DND-41 (cell line): ENCODE measurements at regions not wholly inside any gene's neighbourhood (a gene's known extent, or its start where the extent isn't known, plus 50 kb on each side); places are given as distances from the start of the nearest gene placed in this dataset.

Source experiments
- ATAC-seq: fragments of 200-7000 bp; cut with Tn5 transposase; 3 replicates; pipeline ENCODE4 v1.9.1; 2021; ENCODE audit warnings: low read depth; ENCODE audit not compliant: insufficient read depth
- DNase-seq: peaks from one replicate; pipeline ENCODE4 v3.0.0-alpha.2; 2020
- H2AFZ ChIP-seq: 2 replicates; pipeline ENCODE4 v1.6.0; 2012; ENCODE audit warnings: low read depth, low read length
- H3K27ac ChIP-seq: 2 replicates; pipeline ENCODE4 v1.5.1; 2012; ENCODE audit warnings: low read length, inconsistent platforms
- H3K27me3 ChIP-seq: fragments of 200-600 bp; sonication (generic); 2 replicates; pipeline ENCODE4 v1.6.0; 2012; ENCODE audit warnings: low read length, mild to moderate bottlenecking, inconsistent platforms; ENCODE audit not compliant: insufficient read depth, poor library complexity
- H3K36me3 ChIP-seq: 2 replicates; pipeline ENCODE4 v1.5.1; 2012; ENCODE audit warnings: low read length, inconsistent platforms; ENCODE audit not compliant: insufficient read depth
- H3K4me1 ChIP-seq: 2 replicates; pipeline ENCODE4 v1.5.1; 2012; ENCODE audit warnings: mild to moderate bottlenecking, low read length; ENCODE audit not compliant: insufficient read depth
- H3K4me2 ChIP-seq: 2 replicates; pipeline ENCODE4 v1.6.0; 2012; ENCODE audit warnings: mild to moderate bottlenecking, moderate library complexity, low read length, inconsistent platforms; ENCODE audit not compliant: insufficient read depth
- H3K4me3 ChIP-seq, 2 experiments: fragments of 200-600 bp in 1 of 2; shearing (Covaris generic) in 1 of 2; 2 replicates each; pipeline ENCODE4 v1.5.1; 2012 to 2016; ENCODE audit warnings: inconsistent platforms in 2 of 2, low read length in 2 of 2, mild to moderate bottlenecking in 2 of 2, low read depth in 1 of 2, moderate library complexity in 1 of 2
- H3K79me2 ChIP-seq: 2 replicates; pipeline ENCODE4 v1.6.0; 2012; ENCODE audit warnings: low read length, inconsistent platforms; ENCODE audit not compliant: insufficient read depth
- H3K9ac ChIP-seq: 2 replicates; pipeline ENCODE4 v1.6.0; 2012; ENCODE audit warnings: low read depth, mild to moderate bottlenecking, inconsistent platforms, low read length, moderate library complexity
- H3K9me3 ChIP-seq: 2 replicates; pipeline ENCODE4 v1.5.1; 2012; ENCODE audit warnings: low read length, moderate library complexity, mild to moderate bottlenecking, inconsistent platforms; ENCODE audit not compliant: insufficient read depth, severe bottlenecking
- H4K20me1 ChIP-seq: 2 replicates; pipeline ENCODE4 v1.6.0; 2012; ENCODE audit warnings: low read length; ENCODE audit not compliant: insufficient read depth
- EZH2 ChIP-seq: IDR thresholded peaks from 3 replicates; pipeline ENCODE4 v1.6.1; 2012; ENCODE audit warnings: borderline replicate concordance, low read depth, mild to moderate bottlenecking, moderate library complexity, low read length, inconsistent platforms; ENCODE audit not compliant: severe bottlenecking
- TF ChIP-seq, protein P1 (sequence below): IDR thresholded peaks from 2 replicates; pipeline ENCODE4 v1.5.1; 2012; ENCODE audit warnings: borderline replicate concordance, low read length, moderate library complexity, mild to moderate bottlenecking; ENCODE audit not compliant: poor library complexity, severe bottlenecking; ENCODE audit errors: extremely low read depth

DNA sequence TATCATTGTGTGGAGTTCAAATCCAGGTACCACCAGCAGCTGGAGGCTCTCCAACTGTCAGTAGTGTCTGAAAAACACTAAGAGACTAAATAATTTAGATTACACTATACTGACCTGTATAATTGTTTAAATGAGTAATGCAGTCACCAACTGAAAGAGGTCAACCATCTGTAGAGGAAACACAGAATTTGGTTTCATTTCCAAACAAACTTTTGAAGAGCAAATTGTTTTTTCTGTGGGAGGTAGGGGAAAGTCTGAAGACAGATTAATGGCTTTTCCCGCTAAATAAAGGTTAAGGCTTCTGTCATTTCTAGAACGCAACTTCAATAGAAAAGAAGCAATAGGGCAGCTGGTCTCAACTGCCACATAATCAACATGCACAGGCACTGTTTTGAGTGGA is 462.6 kb downstream of the PRKD1 start:
- Histone ChIP-seq H3K4me1 (no peaks in the 10 kb centered on the region), H3K9ac (no peak overlapping the region), H3K4me3 (no peak overlapping the region), H4K20me1 (no peaks in the 10 kb centered on the region), H3K27ac (no peak overlapping the region), H3K4me2 (no peak overlapping the region), H3K79me2 (no peaks in the 10 kb centered on the region), H3K27me3 (no peaks in the 10 kb centered on the region), H3K36me3 (no peaks in the 10 kb centered on the region), H2AFZ (no peak overlapping the region), H3K9me3 (no peaks in the 10 kb centered on the region)
- no peak for ATAC-seq
- TF ChIP-seq, protein P1, sequence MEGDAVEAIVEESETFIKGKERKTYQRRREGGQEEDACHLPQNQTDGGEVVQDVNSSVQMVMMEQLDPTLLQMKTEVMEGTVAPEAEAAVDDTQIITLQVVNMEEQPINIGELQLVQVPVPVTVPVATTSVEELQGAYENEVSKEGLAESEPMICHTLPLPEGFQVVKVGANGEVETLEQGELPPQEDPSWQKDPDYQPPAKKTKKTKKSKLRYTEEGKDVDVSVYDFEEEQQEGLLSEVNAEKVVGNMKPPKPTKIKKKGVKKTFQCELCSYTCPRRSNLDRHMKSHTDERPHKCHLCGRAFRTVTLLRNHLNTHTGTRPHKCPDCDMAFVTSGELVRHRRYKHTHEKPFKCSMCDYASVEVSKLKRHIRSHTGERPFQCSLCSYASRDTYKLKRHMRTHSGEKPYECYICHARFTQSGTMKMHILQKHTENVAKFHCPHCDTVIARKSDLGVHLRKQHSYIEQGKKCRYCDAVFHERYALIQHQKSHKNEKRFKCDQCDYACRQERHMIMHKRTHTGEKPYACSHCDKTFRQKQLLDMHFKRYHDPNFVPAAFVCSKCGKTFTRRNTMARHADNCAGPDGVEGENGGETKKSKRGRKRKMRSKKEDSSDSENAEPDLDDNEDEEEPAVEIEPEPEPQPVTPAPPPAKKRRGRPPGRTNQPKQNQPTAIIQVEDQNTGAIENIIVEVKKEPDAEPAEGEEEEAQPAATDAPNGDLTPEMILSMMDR = no peak
- no peak for TF ChIP-seq EZH2
- no peak for DNase-seq

DNA sequence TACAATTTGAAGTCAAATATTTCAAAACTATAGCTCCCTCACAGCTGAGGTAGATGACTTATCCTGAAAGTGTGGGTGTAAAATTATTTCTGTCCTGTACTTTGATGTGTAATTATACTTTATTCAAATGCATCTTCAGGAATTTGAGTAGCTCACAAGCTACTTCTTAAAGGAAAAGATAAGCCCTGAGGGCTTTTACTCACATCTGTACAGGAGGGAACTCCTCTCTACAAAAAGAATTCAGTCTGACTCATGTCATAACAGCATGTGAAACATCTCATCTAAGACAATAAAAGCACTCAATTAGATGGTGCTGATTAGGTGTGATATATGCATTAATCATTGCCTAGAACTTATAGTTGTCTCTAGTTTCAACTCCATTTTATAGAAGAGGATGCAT is 452.0 kb downstream of the PRKD1 start:
- no peak overlapping the region for H2AFZ ChIP-seq
- no peak overlapping the region for H3K4me3 ChIP-seq
- no peaks in the 10 kb centered on the region for H3K27me3 ChIP-seq
- H3K9ac ChIP-seq = no peak overlapping the region
- H3K4me1 ChIP-seq = no peaks in the 10 kb centered on the region
- ATAC-seq (no peak), DNase-seq (no peak)
- H3K27ac ChIP-seq = no peak overlapping the region
- no peak overlapping the region for H3K4me2 ChIP-seq
- TF ChIP-seq, protein P1 = no peak
- TF ChIP-seq EZH2 = no peak
- no peaks in the 10 kb centered on the region for H3K9me3 ChIP-seq
- H3K79me2 ChIP-seq = no peaks in the 10 kb centered on the region
- no peaks in the 10 kb centered on the region for H4K20me1 ChIP-seq
- H3K36me3 ChIP-seq = no peaks in the 10 kb centered on the region

DNA sequence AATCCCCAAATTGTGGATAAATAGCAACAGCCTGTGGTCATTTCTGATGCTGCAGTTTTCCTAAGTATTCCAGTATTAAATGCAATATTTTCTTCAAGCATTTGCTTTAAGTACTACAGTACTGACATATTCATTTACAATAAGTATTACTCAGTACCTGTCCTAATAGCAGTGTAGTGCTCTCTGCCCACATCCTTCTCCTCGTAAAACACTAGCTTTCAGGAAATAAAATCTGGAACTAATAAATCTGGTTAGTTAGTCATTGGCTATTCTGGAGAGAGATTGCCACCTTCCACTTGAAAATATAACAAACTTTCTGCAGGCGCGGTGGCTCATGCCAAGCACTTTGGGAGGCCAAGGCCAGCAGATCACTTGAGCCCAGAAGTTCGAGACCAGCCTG is 441.5 kb downstream of the PRKD1 start:
- no peaks in the 10 kb centered on the region for H3K36me3 ChIP-seq
- H3K4me3 ChIP-seq = no peak overlapping the region
- no peaks in the 10 kb centered on the region for H3K27me3 ChIP-seq
- DNase-seq (no peak), ATAC-seq (no peak)
- H4K20me1 ChIP-seq = no peaks in the 10 kb centered on the region
- H3K4me2 ChIP-seq = no peak overlapping the region
- TF ChIP-seq, protein P1 = no peak
- no peak for TF ChIP-seq EZH2
- H3K9me3 ChIP-seq = no peaks in the 10 kb centered on the region
- no peak overlapping the region for H2AFZ ChIP-seq
- H3K4me1 ChIP-seq = no peaks in the 10 kb centered on the region
- no peak overlapping the region for H3K9ac ChIP-seq
- H3K27ac ChIP-seq = no peak overlapping the region
- no peaks in the 10 kb centered on the region for H3K79me2 ChIP-seq

DNA sequence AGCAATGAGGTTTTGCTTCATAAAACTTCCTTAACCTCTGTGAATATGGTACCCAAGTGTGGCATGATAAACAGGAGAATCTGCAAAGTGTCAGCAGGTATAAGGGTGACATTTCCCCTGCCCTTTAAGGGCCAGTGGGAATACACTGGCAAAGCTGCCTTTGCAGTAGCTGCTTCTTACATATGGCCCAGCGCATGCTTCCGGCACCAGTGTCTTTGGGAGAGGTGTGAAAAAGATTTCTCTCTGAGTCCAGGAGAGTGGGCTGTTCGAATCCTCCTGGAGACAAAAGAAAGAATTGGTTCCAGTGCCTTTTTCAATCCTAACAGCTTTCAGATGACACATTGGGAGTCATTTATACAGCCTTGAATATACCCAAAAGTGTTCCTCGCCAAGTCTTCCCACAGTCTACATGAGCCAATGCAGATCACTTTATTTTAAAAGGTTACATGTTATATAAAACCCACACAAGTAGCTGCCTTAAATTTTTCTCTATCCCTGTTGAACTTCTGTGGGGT is 437.7 kb downstream of the PRKD1 start:
- H3K27ac ChIP-seq = no peak overlapping the region
- H3K4me1 ChIP-seq = no peaks in the 10 kb centered on the region
- no peaks in the 10 kb centered on the region for H3K27me3 ChIP-seq
- H3K9ac ChIP-seq = no peak overlapping the region
- DNase-seq = no peak
- no peaks in the 10 kb centered on the region for H3K36me3 ChIP-seq
- H3K9me3 ChIP-seq = no peaks in the 10 kb centered on the region
- no peak overlapping the region for H3K4me3 ChIP-seq
- no peak overlapping the region for H3K4me2 ChIP-seq
- H4K20me1 ChIP-seq = no peaks in the 10 kb centered on the region
- no peak overlapping the region for H2AFZ ChIP-seq
- TF ChIP-seq EZH2 = no peak
- TF ChIP-seq, protein P1 = no peak
- no peaks in the 10 kb centered on the region for H3K79me2 ChIP-seq
- ATAC-seq = no peak
